ENCODE measurements at regions not wholly inside any gene's neighbourhood (a gene's known extent, or its start where the extent isn't known, plus 50 kb on each side); places are given as distances from the start of the nearest gene placed in this dataset.
"Not testable (repeated sequence)": the region's sequence is repeated elsewhere in the genome, so short reads cannot be mapped to it uniquely, and the experiment has no call there.

- no peak for DNase-seq (ENCODE audit: low spot score)
- ATAC-seq (ENCODE audit: low FRiP score): no peak
- no peak for TF ChIP-seq CTCF (IDR thresholded peaks at IDR 0.05)
These were observed 247.6 kb upstream of the ACO1 start for GRCh38 chr9:32136700-32137339.

GRCh38 chr9:32142074-32142473, 242.4 kb upstream of the ACO1 start:
- no peak for TF ChIP-seq CTCF (IDR thresholded peaks at IDR 0.05)
- DNase-seq (ENCODE audit: low spot score) (no peak), ATAC-seq (ENCODE audit: low FRiP score) (no peak)

GRCh38 chr9:32148553-32148952, 235.9 kb upstream of the ACO1 start:
- DNase-seq (ENCODE audit: low spot score); ATAC-seq (ENCODE audit: low FRiP score): not testable (repeated sequence)

- TF ChIP-seq CTCF (IDR thresholded peaks at IDR 0.05): no peak
- DNase-seq (ENCODE audit: low spot score): no peak
- ATAC-seq (ENCODE audit: low FRiP score): no peak
These were observed 223.2 kb upstream of the ACO1 start for GRCh38 chr9:32161209-32161608.

GRCh38 chr9:32161720-32162119, 222.7 kb upstream of the ACO1 start:
- DNase-seq (ENCODE audit: low spot score): no peak
- no peak for TF ChIP-seq CTCF (IDR thresholded peaks at IDR 0.05)
- ATAC-seq (ENCODE audit: low FRiP score): no peak

- not testable (repeated sequence) for DNase-seq (ENCODE audit: low spot score); ATAC-seq (ENCODE audit: low FRiP score)
These were observed 218.1 kb upstream of the ACO1 start for GRCh38 chr9:32166316-32166715.

- no peak for TF ChIP-seq CTCF (IDR thresholded peaks at IDR 0.05)
- DNase-seq (ENCODE audit: low spot score) (no peak), ATAC-seq (ENCODE audit: low FRiP score) (no peak)
These were observed 213.1 kb upstream of the ACO1 start for GRCh38 chr9:32171339-32171738.

- no peak for ATAC-seq (ENCODE audit: low FRiP score)
- no peak for DNase-seq (ENCODE audit: low spot score)
- no peak for TF ChIP-seq CTCF (IDR thresholded peaks at IDR 0.05)
These were observed 212.2 kb upstream of the ACO1 start for GRCh38 chr9:32172256-32172655.
